ENCODE measurements at regions not wholly inside any gene's neighbourhood (a gene's known extent, or its start where the extent isn't known, plus 50 kb on each side); places are given as distances from the start of the nearest gene placed in this dataset.

GRCh38 chr11:44670794-44671193 lies 56.0 kb upstream of the TSPAN18 start:
- no peak for FAIRE-seq
- dilution Hi-C loops (cut with MboI; ENCODE audit: extremely low pct_ligation_motif_present, low sequenced_read_pairs): no loop called here
- H3K4me3 ChIP-seq (replicated peaks in 1 of 3; ENCODE audit: insufficient read depth in 1 of 3, low read depth in 1 of 3, low read length in 3 of 3): no peak overlapping the region

More at GRCh38 chr11:44670794-44671193, 56.0 kb upstream of the TSPAN18 start:
- H3K36me3 ChIP-seq (ENCODE audit: control insufficient read depth in 2 of 2, extremely low read depth in 1 of 2, insufficient read depth in 2 of 2, low read length in 2 of 2): no peaks in the 10 kb centered on the region
- H3K9ac ChIP-seq (replicated peaks; ENCODE audit: extremely low read depth, insufficient read depth, low read length): no peak overlapping the region
- intact Hi-C loops (cut with micrococcal nuclease): no loop called here
- ChIA-PET POLR2A (no interaction called here), CTCF (interaction anchor here (1.7 kb wide), 1 partner anchor 36 kb away, joined by 5 read pairs; no protein-coding TSS in a partner anchor)
- H2AFZ ChIP-seq (ENCODE audit: low read depth, low read length): no peak overlapping the region
- H3K9me3 ChIP-seq (replicated peaks; ENCODE audit: control insufficient read depth, insufficient read depth, low read length): no peaks in the 10 kb centered on the region
- DNase-seq (ENCODE audit: low read depth, low spot score): no peak
- H3K9me1 ChIP-seq (replicated peaks; ENCODE audit: control insufficient read depth, extremely low read depth, insufficient read depth, low read length): no peaks in the 10 kb centered on the region
- H3K4me1 ChIP-seq (ENCODE audit: control insufficient read depth, extremely low read depth, insufficient read depth, low read length): peaks cover 6% of the 10 kb centered on the region
- TF ChIP-seq JUN (IDR thresholded peaks at IDR 0.05; ENCODE audit: borderline replicate concordance, insufficient read depth, insufficient read length, low read depth): no peak
- TF ChIP-seq POLR2A (IDR thresholded peaks at IDR 0.05; ENCODE audit: low read depth, low read length): no peak
- TF ChIP-seq POLR2AphosphoS5 (IDR thresholded peaks at IDR 0.05; ENCODE audit: insufficient read depth, low read depth, low read length): no peak
- no peak for TF ChIP-seq GATA2 (IDR thresholded peaks at IDR 0.05; ENCODE audit: insufficient read depth, insufficient read length, low read depth, low read length)
- no peak for TF ChIP-seq CTCF (IDR thresholded peaks at IDR 0.05; ENCODE audit: extremely low read depth in 1 of 2, insufficient read depth in 1 of 2, low read depth in 1 of 2, low read length in 2 of 2)
- no peak for TF ChIP-seq FOS (IDR thresholded peaks at IDR 0.05; ENCODE audit: borderline replicate concordance, insufficient read depth, low read length)
- TF ChIP-seq EZH2 (IDR thresholded peaks at IDR 0.05; ENCODE audit: borderline replicate concordance, low read depth, low read length, severe bottlenecking): no peak
- no TSS peak for BruUV-seq (replicated peaks)
- no peaks in the 10 kb centered on the region for H3K79me2 ChIP-seq (ENCODE audit: control insufficient read depth, insufficient read depth, low read length)
- H3K4me2 ChIP-seq (ENCODE audit: insufficient read depth, low read length): no peak overlapping the region
- no peak overlapping the region for H3K27ac ChIP-seq (ENCODE audit: insufficient read depth, low read depth, low read length)
- H4K20me1 ChIP-seq (replicated peaks; ENCODE audit: control insufficient read depth, extremely low read depth, insufficient read depth, low read length): no peaks in the 10 kb centered on the region
- peaks cover 5 to 10% of the 10 kb centered on the region in 2 experiments for H3K27me3 ChIP-seq (ENCODE audit: control insufficient read depth in 2 of 2, insufficient read depth in 2 of 2, low read length in 2 of 2)

Measured in endothelial cell of umbilical vein (primary cell).